ENCODE measurements at regions not wholly inside any gene's neighbourhood (a gene's known extent, or its start where the extent isn't known, plus 50 kb on each side); places are given as distances from the start of the nearest gene placed in this dataset.

DNA sequence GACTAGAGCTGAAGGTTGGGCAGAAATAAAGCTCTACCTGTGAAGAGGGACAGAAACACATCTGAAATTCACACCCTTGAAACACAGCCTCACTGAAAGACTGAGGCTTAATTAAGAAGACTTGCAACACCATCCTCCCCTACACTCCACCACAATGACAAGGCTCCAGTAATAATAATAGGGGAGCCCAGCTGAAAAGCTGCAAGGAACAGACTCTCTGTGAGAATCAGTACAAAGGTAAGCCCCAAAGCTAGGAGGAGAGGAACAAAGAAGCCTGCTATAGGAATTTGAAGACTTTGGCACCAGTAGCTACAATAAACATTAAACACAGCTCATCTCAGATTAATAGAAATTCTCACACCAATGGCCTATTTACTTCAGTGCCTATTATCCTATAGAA lies 176.9 kb downstream of the FAT3 start:
- DNase-seq, result no peak
- Histone ChIP-seq H3K9me3 (no peaks in the 10 kb centered on the region), H3K27me3 (no peaks in the 10 kb centered on the region), H3K4me1 (ENCODE audit: insufficient read depth) (no peaks in the 10 kb centered on the region), H3K4me3 (no peak overlapping the region), H3K36me3 (no peaks in the 10 kb centered on the region), H3K27ac (no peak overlapping the region)
- intact Hi-C loops (cut with DNase I), result no loop called here
- TF ChIP-seq EP300 (IDR thresholded peaks at IDR 0.05), result no peak
- TF ChIP-seq, protein P1, sequence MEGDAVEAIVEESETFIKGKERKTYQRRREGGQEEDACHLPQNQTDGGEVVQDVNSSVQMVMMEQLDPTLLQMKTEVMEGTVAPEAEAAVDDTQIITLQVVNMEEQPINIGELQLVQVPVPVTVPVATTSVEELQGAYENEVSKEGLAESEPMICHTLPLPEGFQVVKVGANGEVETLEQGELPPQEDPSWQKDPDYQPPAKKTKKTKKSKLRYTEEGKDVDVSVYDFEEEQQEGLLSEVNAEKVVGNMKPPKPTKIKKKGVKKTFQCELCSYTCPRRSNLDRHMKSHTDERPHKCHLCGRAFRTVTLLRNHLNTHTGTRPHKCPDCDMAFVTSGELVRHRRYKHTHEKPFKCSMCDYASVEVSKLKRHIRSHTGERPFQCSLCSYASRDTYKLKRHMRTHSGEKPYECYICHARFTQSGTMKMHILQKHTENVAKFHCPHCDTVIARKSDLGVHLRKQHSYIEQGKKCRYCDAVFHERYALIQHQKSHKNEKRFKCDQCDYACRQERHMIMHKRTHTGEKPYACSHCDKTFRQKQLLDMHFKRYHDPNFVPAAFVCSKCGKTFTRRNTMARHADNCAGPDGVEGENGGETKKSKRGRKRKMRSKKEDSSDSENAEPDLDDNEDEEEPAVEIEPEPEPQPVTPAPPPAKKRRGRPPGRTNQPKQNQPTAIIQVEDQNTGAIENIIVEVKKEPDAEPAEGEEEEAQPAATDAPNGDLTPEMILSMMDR (IDR thresholded peaks at IDR 0.05), result no peak
- no peak for TF ChIP-seq POLR2A (IDR thresholded peaks at IDR 0.05)

DNA sequence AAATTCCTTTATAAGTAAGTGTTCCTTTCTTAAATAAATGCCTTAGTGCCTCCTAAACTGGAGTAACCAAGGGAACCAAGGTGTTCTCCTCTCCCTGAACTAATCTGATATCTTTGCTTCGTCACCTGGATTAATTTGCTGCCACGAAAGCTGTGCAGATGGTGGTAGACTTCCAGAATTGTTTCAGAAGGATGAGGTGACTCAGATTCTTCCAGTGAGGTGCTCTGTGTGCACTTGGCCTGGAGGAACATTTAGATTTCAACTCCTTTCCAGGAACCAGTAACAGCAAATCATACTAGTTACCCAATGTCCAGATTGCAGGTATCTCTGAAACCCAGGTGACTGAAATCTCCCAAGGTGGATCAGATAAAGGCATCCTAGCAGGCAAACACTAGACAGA lies 181.9 kb downstream of the FAT3 start:
- H3K4me3 ChIP-seq, result no peak overlapping the region
- no peaks in the 10 kb centered on the region for H3K9me3 ChIP-seq
- H3K4me1 ChIP-seq (ENCODE audit: insufficient read depth), result no peaks in the 10 kb centered on the region
- intact Hi-C loops (cut with DNase I), result no loop called here
- no peak for TF ChIP-seq POLR2A (IDR thresholded peaks at IDR 0.05)
- TF ChIP-seq, protein P1 (IDR thresholded peaks at IDR 0.05), result no peak
- TF ChIP-seq EP300 (IDR thresholded peaks at IDR 0.05), result no peak
- DNase-seq, result no peak
- no peaks in the 10 kb centered on the region for H3K36me3 ChIP-seq
- 74 to 92% (median 75%) methylated on average over 2 of the region's 2 CpGs for WGBS, 3 donors
- no peaks in the 10 kb centered on the region for H3K27me3 ChIP-seq
- no peak overlapping the region for H3K27ac ChIP-seq

DNA sequence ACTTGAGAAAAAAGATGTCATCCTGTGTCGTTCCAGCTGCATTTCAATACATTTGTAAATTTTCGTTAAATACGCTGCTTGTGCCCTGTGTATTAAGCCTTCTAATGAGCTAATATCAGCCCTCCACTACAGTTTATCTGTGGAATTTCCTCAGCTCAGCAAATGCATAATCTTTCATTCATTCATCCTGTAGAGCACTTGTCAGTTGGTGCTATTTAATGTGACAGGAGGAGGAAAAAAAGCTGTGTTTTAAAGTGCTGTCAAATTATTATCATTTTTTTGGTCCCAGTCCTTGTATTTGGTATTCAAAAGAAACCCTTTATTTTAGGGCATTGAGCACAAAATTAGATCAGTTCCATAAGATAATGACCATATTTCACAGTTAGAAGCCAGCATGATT lies 184.7 kb downstream of the FAT3 start:
- H3K36me3 ChIP-seq, result no peaks in the 10 kb centered on the region
- no peaks in the 10 kb centered on the region for H3K9me3 ChIP-seq
- TF ChIP-seq, protein P1 (IDR thresholded peaks at IDR 0.05), result no peak
- TF ChIP-seq POLR2A (IDR thresholded peaks at IDR 0.05), result no peak
- no peak for TF ChIP-seq EP300 (IDR thresholded peaks at IDR 0.05)

DNA sequence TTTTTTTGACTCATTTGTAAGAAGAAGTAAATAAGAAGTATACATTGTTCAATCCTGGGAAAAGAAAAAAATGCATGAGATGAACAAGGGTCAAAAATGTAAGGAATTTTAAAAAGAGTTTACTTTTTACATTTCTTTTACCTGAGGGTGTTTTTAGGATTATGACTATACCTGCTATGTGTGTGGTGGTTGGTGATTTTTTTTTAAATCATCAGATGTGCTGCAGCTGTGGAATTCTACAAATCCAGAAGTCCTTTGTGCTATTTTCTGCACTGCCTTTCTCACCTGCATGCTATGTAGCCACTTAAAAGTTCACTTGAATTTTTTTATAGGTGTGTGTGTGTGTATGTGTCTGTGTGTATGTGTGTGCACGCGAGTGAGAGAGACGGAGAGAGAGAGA lies 185.3 kb downstream of the FAT3 start:
- Histone ChIP-seq H3K27ac (no peak overlapping the region), H3K4me1 (ENCODE audit: insufficient read depth) (no peaks in the 10 kb centered on the region), H3K4me3 (no peak overlapping the region), H3K27me3 (no peaks in the 10 kb centered on the region), H3K36me3 (no peaks in the 10 kb centered on the region), H3K9me3 (no peaks in the 10 kb centered on the region)
- no peak for DNase-seq
- intact Hi-C loops (cut with DNase I), result no loop called here
- 77 to 86% (median 79%) methylated on average over 3 of the region's 3 CpGs for WGBS, 3 donors
- TF ChIP-seq, protein P1 (IDR thresholded peaks at IDR 0.05), result no peak
- no peak for TF ChIP-seq EP300 (IDR thresholded peaks at IDR 0.05)
- no peak for TF ChIP-seq POLR2A (IDR thresholded peaks at IDR 0.05)

More for the DNA sequence above, 184.7 kb downstream of the FAT3 start:
- intact Hi-C loops (cut with DNase I), result no loop called here
- WGBS, 3 donors, result 54 to 65% (median 60%) methylated on average over 3 of the region's 3 CpGs
- no peak for DNase-seq
- Histone ChIP-seq H3K27me3 (no peaks in the 10 kb centered on the region), H3K4me3 (no peak overlapping the region), H3K4me1 (ENCODE audit: insufficient read depth) (no peaks in the 10 kb centered on the region), H3K27ac (no peak overlapping the region)

DNA sequence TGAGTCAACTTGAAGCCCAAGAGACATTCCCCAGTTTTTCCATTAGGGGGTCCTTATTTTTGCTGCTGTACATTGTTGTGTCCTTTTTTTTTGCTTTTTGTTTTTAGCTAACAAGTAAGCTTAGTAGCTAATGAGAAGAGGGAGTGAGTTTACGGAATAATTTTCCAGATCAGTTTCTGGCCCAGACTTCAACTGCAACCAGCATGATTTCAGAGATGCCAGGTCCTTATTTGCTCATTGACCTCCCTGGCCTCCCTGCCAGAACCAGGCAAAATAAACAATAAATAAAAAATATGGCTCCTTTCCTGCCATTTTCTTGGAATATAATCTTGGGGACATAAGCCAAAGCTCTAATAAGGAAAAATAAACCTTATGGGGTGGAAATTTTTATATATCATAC lies 185.9 kb downstream of the FAT3 start:
- no peak for DNase-seq
- 46 to 52% (median 47%) methylated on average over 1 of the region's 1 CpG for WGBS, 3 donors
- no peaks in the 10 kb centered on the region for H3K27me3 ChIP-seq
- no peaks in the 10 kb centered on the region for H3K36me3 ChIP-seq
- H3K9me3 ChIP-seq, result no peaks in the 10 kb centered on the region
- no peak for TF ChIP-seq EP300 (IDR thresholded peaks at IDR 0.05)
- TF ChIP-seq, protein P1 (IDR thresholded peaks at IDR 0.05), result no peak
- no peak for TF ChIP-seq POLR2A (IDR thresholded peaks at IDR 0.05)
- no peak overlapping the region for H3K4me3 ChIP-seq
- H3K27ac ChIP-seq, result no peak overlapping the region
- H3K4me1 ChIP-seq (ENCODE audit: insufficient read depth), result no peaks in the 10 kb centered on the region
- intact Hi-C loops (cut with DNase I), result no loop called here
